ENCODE measurements at regions not wholly inside any gene's neighbourhood (a gene's known extent, or its start where the extent isn't known, plus 50 kb on each side); places are given as distances from the start of the nearest gene placed in this dataset.

DNA sequence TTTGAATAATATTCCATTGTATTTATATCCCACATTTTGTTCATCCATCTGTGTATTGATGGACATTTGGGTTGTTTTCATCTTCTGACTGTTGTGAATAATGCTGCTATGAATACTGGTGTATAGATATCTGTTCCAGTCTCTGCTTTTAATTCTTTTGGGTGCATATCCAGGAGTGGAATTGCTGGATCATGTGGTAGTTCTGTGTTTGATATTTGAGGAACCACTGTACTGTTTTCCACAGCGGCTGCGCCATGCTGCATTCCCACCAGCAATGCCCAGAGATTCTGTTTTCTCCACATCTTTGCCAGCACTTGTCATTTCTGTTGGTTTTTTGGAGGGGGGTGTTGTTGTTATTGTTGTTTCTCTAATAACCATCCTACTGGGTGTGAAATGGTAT lies 131.6 kb upstream of the KIF26B start:
- TF ChIP-seq, protein P1, sequence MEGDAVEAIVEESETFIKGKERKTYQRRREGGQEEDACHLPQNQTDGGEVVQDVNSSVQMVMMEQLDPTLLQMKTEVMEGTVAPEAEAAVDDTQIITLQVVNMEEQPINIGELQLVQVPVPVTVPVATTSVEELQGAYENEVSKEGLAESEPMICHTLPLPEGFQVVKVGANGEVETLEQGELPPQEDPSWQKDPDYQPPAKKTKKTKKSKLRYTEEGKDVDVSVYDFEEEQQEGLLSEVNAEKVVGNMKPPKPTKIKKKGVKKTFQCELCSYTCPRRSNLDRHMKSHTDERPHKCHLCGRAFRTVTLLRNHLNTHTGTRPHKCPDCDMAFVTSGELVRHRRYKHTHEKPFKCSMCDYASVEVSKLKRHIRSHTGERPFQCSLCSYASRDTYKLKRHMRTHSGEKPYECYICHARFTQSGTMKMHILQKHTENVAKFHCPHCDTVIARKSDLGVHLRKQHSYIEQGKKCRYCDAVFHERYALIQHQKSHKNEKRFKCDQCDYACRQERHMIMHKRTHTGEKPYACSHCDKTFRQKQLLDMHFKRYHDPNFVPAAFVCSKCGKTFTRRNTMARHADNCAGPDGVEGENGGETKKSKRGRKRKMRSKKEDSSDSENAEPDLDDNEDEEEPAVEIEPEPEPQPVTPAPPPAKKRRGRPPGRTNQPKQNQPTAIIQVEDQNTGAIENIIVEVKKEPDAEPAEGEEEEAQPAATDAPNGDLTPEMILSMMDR (IDR thresholded peaks at IDR 0.05) = no peak
- TF ChIP-seq POLR2A (IDR thresholded peaks at IDR 0.05) (no peak), POLR2AphosphoS5 (IDR thresholded peaks at IDR 0.05; ENCODE audit: insufficient read depth in 1 of 2, low read depth in 1 of 2) (no peak)
